Activated CD8-positive, alpha-beta memory T cell treated with anti-CD3 and anti-CD28 coated beads, Interleukin-2, amount 50 U/mL, for 1 hour (primary cell): ENCODE measurements at regions not wholly inside any gene's neighbourhood (a gene's known extent, or its start where the extent isn't known, plus 50 kb on each side); places are given as distances from the start of the nearest gene placed in this dataset.
A peak's percentile ranks its signal among the peaks of the same experiment; 100 is the strongest.

Experiments used
- DNase-seq: peaks from one replicate; pipeline ENCODE4 v3.0.0-alpha.2; 2020; ENCODE audit errors: extremely low read depth

- no peak for DNase-seq
Observed at GRCh38 chr13:74003374-74003773, 130.8 kb downstream of the KLF12 start.

GRCh38 chr13:74000876-74001275, 133.3 kb downstream of the KLF12 start:
- no peak for DNase-seq

- DNase-seq: no peak
Observed at GRCh38 chr13:73998631-73999030, 135.6 kb downstream of the KLF12 start.

GRCh38 chr13:73997964-73998363, 136.2 kb downstream of the KLF12 start:
- no peak for DNase-seq

- DNase-seq: no peak
Observed at GRCh38 chr13:73996569-73996968, 137.6 kb downstream of the KLF12 start.

DNA sequence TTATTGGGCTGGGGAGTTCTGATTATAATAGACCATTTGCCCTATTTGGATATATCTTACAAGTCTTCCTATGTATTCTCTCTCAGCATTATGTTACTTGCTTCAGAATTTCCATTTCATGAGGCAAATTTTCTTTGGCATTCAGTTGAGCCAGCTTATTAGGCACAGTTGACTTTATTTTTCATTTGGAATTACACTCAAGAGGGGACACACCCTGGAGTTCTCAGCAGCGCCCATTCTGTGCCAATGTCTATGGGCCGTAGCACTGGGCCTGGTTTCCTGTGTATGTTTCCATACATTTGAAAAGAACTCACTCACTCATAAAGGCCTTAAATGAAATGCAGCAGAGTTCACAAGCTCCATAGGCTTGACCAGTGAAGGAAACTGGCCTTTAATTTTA, 138.5 kb downstream of the KLF12 start:
- DNase-seq: no peak

DNA sequence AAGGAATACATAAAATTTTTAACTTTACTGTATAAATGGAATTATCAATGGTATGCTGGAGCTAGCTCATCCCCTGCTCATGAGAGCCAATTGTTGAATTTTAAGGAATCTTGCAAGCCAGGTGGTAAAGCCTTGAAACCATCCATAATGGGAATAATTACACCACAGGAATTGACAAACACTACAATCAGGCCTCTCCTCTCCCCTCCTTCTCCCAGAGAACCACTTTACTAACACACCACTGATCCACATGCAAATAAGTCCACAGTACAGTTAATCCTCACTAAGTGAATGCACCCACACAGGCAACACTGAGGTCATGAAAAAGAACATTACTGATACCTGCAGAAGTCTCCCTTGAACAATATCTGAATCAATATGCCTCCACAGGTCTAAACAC, 140.5 kb downstream of the KLF12 start:
- no peak for DNase-seq

DNA sequence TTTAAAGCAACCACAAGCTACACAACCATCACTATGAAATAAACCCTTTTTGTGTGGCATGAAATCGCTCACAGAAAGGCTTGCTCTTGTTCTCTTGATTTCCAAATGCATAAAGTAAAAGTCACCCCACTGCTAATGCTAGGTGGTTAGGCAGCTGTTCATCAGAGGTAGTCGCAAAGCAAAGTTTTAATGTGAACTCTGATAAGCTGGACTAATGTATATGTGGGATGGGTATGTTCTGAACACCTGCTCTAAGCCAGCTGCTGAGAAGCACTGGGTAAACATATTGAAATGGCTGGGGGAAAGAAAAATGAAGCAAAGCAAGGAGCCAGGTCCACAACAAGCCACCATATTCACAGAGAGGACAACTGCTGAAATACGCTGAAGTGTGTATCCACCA, 142.3 kb downstream of the KLF12 start:
- DNase-seq: no peak

DNA sequence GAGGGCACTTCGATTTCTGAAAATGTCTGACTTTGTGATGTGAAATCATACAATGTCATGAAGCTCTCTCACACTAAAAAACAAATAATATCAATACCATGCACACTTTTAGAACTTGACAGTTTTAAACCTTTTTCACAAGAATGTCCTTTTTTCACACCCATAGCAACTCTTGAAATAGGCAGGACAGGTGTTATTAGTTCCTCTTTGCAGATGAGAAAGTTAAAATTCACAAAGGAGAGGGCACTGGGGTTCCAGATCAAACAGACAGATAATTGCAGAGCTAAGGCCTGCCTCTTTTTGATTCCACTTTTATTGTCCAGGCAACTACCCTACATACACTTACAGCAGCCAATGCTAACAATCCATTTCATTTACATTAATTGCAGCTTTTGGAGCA, 142.8 kb downstream of the KLF12 start:
- DNase-seq: no peak

DNA sequence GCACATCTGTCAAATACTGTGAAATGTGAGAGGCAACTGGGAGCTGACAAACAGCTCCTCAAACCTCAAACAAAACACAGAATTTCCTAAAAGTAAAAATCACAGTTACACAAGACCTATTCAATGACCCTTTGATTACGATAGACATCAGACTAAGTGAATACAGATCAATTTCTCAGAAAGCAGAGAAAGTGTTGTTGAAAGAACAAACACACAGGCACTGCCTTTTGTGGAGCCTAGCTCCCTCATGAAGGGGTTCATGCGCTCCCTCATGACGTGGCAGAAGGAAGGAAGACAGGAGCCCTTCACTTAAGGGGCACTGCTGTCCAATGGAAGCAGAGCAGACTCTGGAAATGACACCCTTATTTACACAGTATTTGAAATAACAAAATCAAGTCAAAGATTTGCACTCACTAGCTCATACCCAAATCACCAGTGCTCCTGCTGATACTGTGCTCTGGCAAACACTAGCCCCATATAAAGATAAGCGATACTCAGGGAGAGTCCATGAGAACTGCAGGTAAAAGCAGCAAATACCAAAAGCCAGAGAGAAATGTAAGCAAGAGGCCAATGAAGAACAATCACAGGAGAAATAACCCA, 144.9 kb downstream of the KLF12 start:
- no peak for DNase-seq

DNA sequence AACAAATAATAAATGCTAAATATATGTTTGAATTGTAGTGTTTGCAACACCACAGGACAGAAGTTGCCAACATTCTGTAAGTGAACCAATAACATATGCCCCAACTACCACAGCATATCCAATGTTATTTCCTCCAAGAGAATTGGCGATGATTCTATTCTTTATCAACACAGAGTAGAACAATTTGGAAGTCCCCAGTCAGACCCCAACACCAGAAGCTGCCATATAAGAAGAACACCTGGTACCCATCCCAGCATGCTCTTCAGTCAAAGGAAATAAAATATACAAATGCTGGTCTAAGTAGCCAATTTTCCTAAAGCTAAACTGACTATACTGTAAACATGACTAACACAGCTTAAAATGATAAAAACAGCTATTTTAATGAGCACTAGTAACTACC, 145.7 kb downstream of the KLF12 start:
- DNase-seq: no peak

GRCh38 chr13:73987618-73988017, 146.6 kb downstream of the KLF12 start:
- no peak for DNase-seq

DNA sequence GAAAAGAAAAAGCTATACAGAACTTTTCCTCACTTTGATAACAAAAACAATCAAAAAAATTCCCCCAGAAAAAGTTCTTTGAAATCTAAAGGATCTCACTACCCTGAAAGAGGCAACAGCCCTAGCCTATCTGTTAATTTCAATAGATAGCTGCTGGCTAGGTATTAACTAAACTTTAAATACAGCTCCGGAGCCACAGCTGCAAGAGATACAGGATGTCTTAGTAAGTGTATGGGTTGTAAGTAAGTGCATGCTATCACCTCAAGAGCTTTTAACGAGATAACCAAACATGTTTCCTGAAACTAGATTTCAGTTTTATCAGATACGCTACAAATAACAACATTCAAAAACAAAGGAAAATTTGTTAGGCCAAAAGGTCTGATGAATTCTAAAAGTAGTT, 148.4 kb downstream of the KLF12 start:
- no peak for DNase-seq

DNA sequence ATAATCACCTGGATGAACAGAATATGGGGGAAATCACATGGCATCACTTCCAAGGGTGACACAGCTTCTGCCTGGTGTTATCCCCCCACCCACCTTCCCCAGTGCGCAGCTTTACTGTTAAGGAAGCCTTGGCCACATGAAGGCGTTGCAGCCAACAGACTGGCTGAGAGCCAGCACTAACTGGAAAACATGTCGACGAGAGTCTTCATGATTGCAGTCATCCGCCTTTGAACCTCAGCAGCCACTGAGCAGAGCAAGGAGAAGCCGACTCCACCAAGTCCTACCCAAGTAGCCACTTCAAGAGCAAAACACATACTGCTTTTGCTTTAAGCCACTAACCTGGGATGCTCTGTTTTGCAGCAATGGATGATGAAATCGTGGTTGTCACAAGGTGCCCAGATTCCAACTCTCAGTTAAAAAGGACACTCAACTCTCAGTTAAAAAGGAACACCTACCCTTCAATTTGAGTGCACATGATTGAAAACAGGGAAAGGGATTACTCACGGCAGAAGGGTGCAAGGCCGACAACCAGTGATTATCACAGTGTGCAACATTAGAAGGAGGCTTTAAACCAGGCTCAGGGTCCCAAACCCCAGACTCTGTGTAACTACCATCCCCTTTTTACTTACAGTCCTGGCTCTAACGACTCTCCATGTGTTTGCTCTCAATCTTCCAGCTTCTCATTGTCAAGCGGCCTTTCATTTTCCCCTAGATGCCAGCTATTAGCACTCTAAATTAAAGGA, 149.1 kb downstream of the KLF12 start:
- peak; percentile 79 for DNase-seq

DNA sequence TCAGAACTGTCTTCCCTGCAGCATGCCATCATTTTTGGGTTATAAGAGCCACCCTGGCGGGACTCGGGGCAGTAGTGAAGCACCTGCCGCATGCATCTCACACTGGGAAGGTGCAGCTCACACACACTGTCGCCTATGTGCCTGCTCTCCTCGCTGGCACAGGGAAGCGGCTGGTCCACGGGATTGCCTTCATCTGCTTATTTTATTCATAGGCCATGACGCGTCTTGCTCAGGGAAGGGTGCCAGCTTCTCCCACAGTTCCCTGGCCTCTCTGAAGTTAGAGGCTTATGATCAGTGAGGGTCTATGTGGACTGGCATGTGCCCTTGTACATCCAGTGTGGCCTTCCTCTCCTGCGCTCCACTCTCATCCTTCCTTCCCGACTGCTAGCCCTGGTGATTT, 150.0 kb downstream of the KLF12 start:
- no peak for DNase-seq

GRCh38 chr13:73983109-73983508, 151.1 kb downstream of the KLF12 start:
- no peak for DNase-seq

GRCh38 chr13:73981595-73981994, 152.6 kb downstream of the KLF12 start:
- DNase-seq: no peak

DNA sequence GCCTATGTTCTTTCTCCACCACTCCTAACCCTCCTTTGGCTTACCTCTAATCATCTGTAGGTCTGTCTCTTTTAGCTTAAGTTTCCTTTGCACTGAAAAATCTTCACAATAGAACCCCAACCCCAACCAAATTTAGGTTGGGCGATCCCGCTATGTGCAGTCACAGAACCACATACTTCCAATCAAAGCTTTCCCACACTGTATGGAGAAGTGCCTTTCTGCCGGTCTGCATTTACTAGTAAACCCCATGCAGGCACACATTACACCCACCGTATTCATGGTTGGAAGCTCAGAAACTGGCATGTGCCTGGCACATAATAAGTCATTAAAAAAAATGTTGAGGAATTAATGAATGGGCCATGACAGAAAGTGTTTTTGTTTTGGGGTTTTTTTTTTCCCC, 158.4 kb downstream of the KLF12 start:
- no peak for DNase-seq

DNA sequence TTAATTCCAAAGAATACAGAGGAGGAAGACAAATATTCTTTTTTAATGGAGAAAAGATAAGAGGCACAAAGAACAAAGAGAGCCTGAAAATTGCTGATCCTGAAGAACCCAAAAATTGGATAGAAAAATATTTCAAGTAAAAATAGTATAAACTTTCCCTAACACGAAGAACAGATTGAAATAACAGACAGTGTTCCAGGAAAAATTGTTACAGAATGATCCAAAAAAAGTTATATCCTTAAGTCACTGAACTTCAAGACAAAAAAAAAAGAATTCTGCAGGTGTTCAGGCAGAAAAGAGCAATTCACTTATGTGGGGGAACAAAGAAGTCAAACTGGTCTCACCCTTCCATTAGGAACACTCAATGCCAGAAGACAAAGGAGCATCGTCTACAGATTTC, 160.2 kb downstream of the KLF12 start:
- no peak for DNase-seq

DNA sequence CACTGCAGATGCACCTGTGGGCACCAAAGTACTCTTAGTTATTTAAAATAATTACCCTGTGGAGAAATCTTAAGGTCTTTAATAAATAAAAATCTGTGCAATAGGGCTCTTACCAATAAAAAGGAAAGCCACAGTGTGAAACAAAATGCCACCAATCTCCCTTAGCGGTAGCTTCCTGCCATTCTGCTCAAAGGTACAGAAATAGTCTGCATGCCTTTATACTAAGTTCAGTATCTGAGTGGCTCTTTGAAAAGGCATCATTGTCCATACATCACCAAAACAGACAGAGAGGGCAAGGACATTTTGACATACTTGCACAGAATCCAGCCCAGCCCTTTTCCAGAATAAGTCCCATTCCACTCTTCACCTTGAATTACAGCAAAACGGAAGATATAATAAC, 161.0 kb downstream of the KLF12 start:
- DNase-seq: no peak

GRCh38 chr13:73972545-73972944, 161.7 kb downstream of the KLF12 start:
- no peak for DNase-seq

- DNase-seq: no peak
Observed at GRCh38 chr13:73971481-73971880, 162.7 kb downstream of the KLF12 start.

GRCh38 chr13:73970421-73971055, 163.7 kb downstream of the KLF12 start:
- no peak for DNase-seq
